ENCODE measurements at regions not wholly inside any gene's neighbourhood (a gene's known extent, or its start where the extent isn't known, plus 50 kb on each side); places are given as distances from the start of the nearest gene placed in this dataset.

DNA sequence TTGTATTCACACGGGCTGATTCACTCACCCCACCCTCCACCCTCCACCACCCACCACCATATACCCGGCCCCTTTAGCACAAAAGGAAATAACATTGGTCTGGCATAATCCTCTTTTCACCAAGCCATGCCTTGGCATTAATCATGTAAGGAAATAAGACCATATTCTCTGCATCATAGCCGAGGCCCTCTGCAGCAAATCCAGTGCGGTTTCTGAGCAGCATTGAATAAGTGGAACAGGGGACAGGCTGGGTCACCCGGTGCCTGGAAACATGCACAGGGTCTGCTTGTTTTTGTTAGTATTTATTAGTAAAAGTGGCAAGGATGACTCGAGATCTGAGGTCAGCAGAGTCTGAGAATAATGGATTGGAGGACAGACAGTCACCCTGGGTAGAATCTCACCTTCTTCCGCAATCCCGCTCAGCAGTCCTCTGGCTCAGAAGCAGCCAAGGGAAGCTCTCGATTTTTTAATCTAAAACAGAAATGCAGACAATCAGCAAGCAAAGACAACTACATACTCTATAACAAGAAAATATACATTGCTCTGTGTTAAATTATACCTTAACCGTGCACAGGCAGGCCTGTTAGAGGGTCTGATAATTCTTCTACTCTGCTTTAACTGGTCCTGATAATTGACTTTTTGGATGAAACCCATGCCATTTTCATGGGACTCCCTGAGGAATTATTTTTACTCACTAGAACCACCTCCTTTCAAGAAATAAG lies 52.4 kb upstream of the CDC42BPA start:
- no peaks in the 10 kb centered on the region for H3K9me3 Mint-ChIP-seq

DNA sequence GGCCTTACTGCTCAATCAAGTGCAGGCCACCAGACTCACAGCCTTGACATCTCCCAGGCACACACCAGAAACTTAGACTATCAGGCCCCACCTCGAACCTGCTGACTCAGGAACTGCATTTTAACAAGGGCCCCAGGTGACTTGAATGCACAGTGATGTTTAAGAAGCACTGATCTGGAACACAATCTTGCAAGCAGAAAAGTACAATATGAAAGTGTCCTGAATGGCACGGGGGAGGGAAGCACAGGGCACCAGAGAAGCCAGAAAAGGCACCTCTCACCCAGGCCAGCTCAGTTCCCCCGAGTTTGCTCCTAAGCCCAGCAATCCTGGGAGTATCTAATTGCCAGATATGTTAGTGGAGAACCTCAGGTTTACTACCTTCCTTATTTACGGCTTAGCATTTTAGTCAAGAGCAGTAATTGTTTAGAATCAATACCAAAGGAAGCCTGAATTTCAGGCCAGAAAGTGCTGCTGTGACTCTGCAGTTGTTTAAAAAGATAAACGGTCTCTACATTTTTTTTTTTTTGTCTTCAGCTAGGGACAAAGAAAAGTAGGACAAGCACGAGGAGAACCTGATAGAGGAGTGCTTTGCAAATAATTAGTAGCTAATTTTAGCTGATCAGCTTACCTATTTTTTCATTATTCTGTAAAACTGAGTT lies 50.9 kb upstream of the CDC42BPA start:
- Mint-ChIP-seq H3K36me3 (ENCODE audit: low read depth) (no peaks in the 10 kb centered on the region), H3K27me3 (ENCODE audit: insufficient read depth) (no peaks in the 10 kb centered on the region), H3K27ac (no peak overlapping the region), H3K9me3 (no peaks in the 10 kb centered on the region), H3K4me1 (ENCODE audit: low read depth) (no peaks in the 10 kb centered on the region), H3K4me3 (no peak overlapping the region)
- no peak for DNase-seq (ENCODE audit: low spot score)
- intact Hi-C loops (cut with micrococcal nuclease): no loop called here

More for the DNA sequence above, 52.4 kb upstream of the CDC42BPA start:
- intact Hi-C loops (cut with micrococcal nuclease): no loop called here
- Mint-ChIP-seq H3K4me1 (ENCODE audit: low read depth) (no peaks in the 10 kb centered on the region), H3K36me3 (ENCODE audit: low read depth) (no peaks in the 10 kb centered on the region), H3K27me3 (ENCODE audit: insufficient read depth) (no peaks in the 10 kb centered on the region), H3K27ac (no peak overlapping the region), H3K4me3 (no peak overlapping the region)
- DNase-seq (ENCODE audit: low spot score): no peak
